ENCODE measurements at regions not wholly inside any gene's neighbourhood (a gene's known extent, or its start where the extent isn't known, plus 50 kb on each side); places are given as distances from the start of the nearest gene placed in this dataset.

GRCh38 chr4:34148322-34148908 is 2095.9 kb downstream of the ARAP2 start:
- TF ChIP-seq CTCF (IDR thresholded peaks at IDR 0.05; ENCODE audit: low read depth, low read length, missing control alignments): no peak
- no peak for DNase-seq (ENCODE audit: extremely low read depth, low read depth)
- no peak overlapping the region for H3K4me3 ChIP-seq (replicated peaks; ENCODE audit: low read depth, low read length)

GRCh38 chr4:34157547-34157946 is 2086.8 kb downstream of the ARAP2 start:
- no peak overlapping the region for H3K4me3 ChIP-seq (replicated peaks; ENCODE audit: low read depth, low read length)
- no peak for DNase-seq (ENCODE audit: extremely low read depth, low read depth)
- no peak for TF ChIP-seq CTCF (IDR thresholded peaks at IDR 0.05; ENCODE audit: low read depth, low read length, missing control alignments)

GRCh38 chr4:34158878-34159277 is 2085.4 kb downstream of the ARAP2 start:
- DNase-seq (ENCODE audit: extremely low read depth, low read depth): no peak
- TF ChIP-seq CTCF (IDR thresholded peaks at IDR 0.05; ENCODE audit: low read depth, low read length, missing control alignments): no peak
- H3K4me3 ChIP-seq (replicated peaks; ENCODE audit: low read depth, low read length): no peak overlapping the region

- TF ChIP-seq CTCF (IDR thresholded peaks at IDR 0.05; ENCODE audit: low read depth, low read length, missing control alignments): no peak
- H3K4me3 ChIP-seq (replicated peaks; ENCODE audit: low read depth, low read length): no peak overlapping the region
- DNase-seq (ENCODE audit: extremely low read depth, low read depth): no peak
Measured at GRCh38 chr4:34170946-34171345, 2073.4 kb downstream of the ARAP2 start.

- TF ChIP-seq CTCF (IDR thresholded peaks at IDR 0.05; ENCODE audit: low read depth, low read length, missing control alignments): no peak
- H3K4me3 ChIP-seq (replicated peaks; ENCODE audit: low read depth, low read length): no peak overlapping the region
- DNase-seq (ENCODE audit: extremely low read depth, low read depth): no peak
Measured at GRCh38 chr4:34176609-34177008, 2067.7 kb downstream of the ARAP2 start.

- TF ChIP-seq CTCF (IDR thresholded peaks at IDR 0.05; ENCODE audit: low read depth, low read length, missing control alignments): no peak
- no peak overlapping the region for H3K4me3 ChIP-seq (replicated peaks; ENCODE audit: low read depth, low read length)
- no peak for DNase-seq (ENCODE audit: extremely low read depth, low read depth)
Measured at GRCh38 chr4:34178476-34178875, 2065.8 kb downstream of the ARAP2 start.

- DNase-seq (ENCODE audit: extremely low read depth, low read depth): peak; percentile 82
- H3K4me3 ChIP-seq (replicated peaks; ENCODE audit: low read depth, low read length): no peak overlapping the region
- TF ChIP-seq CTCF (IDR thresholded peaks at IDR 0.05; ENCODE audit: low read depth, low read length, missing control alignments): no peak
Measured at GRCh38 chr4:34181311-34181841, 2062.9 kb downstream of the ARAP2 start.

Measured in HFF-Myc (cell line).